ENCODE measurements at regions not wholly inside any gene's neighbourhood (a gene's known extent, or its start where the extent isn't known, plus 50 kb on each side); places are given as distances from the start of the nearest gene placed in this dataset.

- H3K9me2 ChIP-seq (ENCODE audit: insufficient read depth) = peaks cover 3% of the 10 kb centered on the region; the same call in 1 of the 2 replicates
- H3K27me3 ChIP-seq (replicated peaks; ENCODE audit: insufficient read depth) = no peaks in the 10 kb centered on the region
- in situ Hi-C loops (cut with MboI) = no loop called here
- H3K79me2 ChIP-seq (ENCODE audit: insufficient read depth) = no peaks in the 10 kb centered on the region
- H3F3A ChIP-seq (ENCODE audit: insufficient read depth) = no peaks in the 10 kb centered on the region
- TF ChIP-seq EZH2 (IDR thresholded peaks at IDR 0.05; ENCODE audit: insufficient read depth, poor library complexity, severe bottlenecking) (no peak), EZH2phosphoT487 (IDR thresholded peaks at IDR 0.05; ENCODE audit: insufficient read depth, low read depth) (no peak)
- peak overlapping the region; percentile 55 for H2AFZ ChIP-seq
- peak; percentile 35 for DNase-seq
- H3K4me1 ChIP-seq (ENCODE audit: insufficient read depth) = no peaks in the 10 kb centered on the region; the same call in 1 of the 2 replicates
- H3K9me3 ChIP-seq (ENCODE audit: low read depth) = peaks cover 4% of the 10 kb centered on the region
- WGBS, 2 experiments (ENCODE audit: low coverage in 1 of 2, low lambda C conversion rate in 2 of 2, missing lambda C conversion rate in 2 of 2) = 85 to 86% methylated on average over 2 of the region's 2 CpGs
- no peak overlapping the region for H3K27ac ChIP-seq
- H4K20me1 ChIP-seq (ENCODE audit: insufficient read depth) = no peaks in the 10 kb centered on the region
- 0 out of 2 replicates have a peak overlapping the region, but pooled peaks have one; percentile 27 for H3K9ac ChIP-seq
- peak overlapping the region; percentile 48 for H3K4me3 ChIP-seq
- H3K36me3 ChIP-seq (ENCODE audit: low read depth) = no peaks in the 10 kb centered on the region
- peak overlapping the region; percentile 60 for H3K4me2 ChIP-seq (ENCODE audit: unreplicated experiment)
Observed at GRCh38 chr6:119467488-119468081, 118.0 kb upstream of the MAN1A1 start.

- Histone ChIP-seq H3K9me3 (ENCODE audit: low read depth) (no peaks in the 10 kb centered on the region), H3K9ac (no peak overlapping the region), H3K27me3 (replicated peaks; ENCODE audit: insufficient read depth) (no peaks in the 10 kb centered on the region), H4K20me1 (ENCODE audit: insufficient read depth) (no peaks in the 10 kb centered on the region), H3K4me3 (no peak overlapping the region), H3F3A (ENCODE audit: insufficient read depth) (no peaks in the 10 kb centered on the region), H3K79me2 (ENCODE audit: insufficient read depth) (no peaks in the 10 kb centered on the region), H2AFZ (no peak overlapping the region), H3K27ac (no peak overlapping the region), H3K4me2 (ENCODE audit: unreplicated experiment) (no peak overlapping the region), H3K9me2 (ENCODE audit: insufficient read depth) (no peaks in the 10 kb centered on the region), H3K36me3 (ENCODE audit: low read depth) (no peaks in the 10 kb centered on the region), H3K4me1 (ENCODE audit: insufficient read depth) (no peaks in the 10 kb centered on the region; the same call in 1 of the 2 replicates)
- no peak for DNase-seq
- no peak for TF ChIP-seq EZH2 (IDR thresholded peaks at IDR 0.05; ENCODE audit: insufficient read depth, poor library complexity, severe bottlenecking)
- no peak for TF ChIP-seq EZH2phosphoT487 (IDR thresholded peaks at IDR 0.05; ENCODE audit: insufficient read depth, low read depth)
- WGBS, 2 experiments (ENCODE audit: low coverage in 1 of 2, low lambda C conversion rate in 2 of 2, missing lambda C conversion rate in 2 of 2) = 68 to 80% methylated on average over 2 of the region's 2 CpGs
- in situ Hi-C loops (cut with MboI) = no loop called here
Observed at GRCh38 chr6:119466226-119466625, 116.7 kb upstream of the MAN1A1 start.

- in situ Hi-C loops (cut with MboI) = no loop called here
- Histone ChIP-seq H3K36me3 (ENCODE audit: low read depth) (no peaks in the 10 kb centered on the region), H3K9me2 (ENCODE audit: insufficient read depth) (no peaks in the 10 kb centered on the region), H3K4me2 (ENCODE audit: unreplicated experiment) (no peak overlapping the region), H3K27me3 (replicated peaks; ENCODE audit: insufficient read depth) (no peaks in the 10 kb centered on the region), H4K20me1 (ENCODE audit: insufficient read depth) (no peaks in the 10 kb centered on the region), H3K9ac (no peak overlapping the region), H3K9me3 (ENCODE audit: low read depth) (no peaks in the 10 kb centered on the region), H2AFZ (no peak overlapping the region), H3K4me3 (no peak overlapping the region), H3K79me2 (ENCODE audit: insufficient read depth) (no peaks in the 10 kb centered on the region), H3K4me1 (ENCODE audit: insufficient read depth) (no peaks in the 10 kb centered on the region; the same call in 1 of the 2 replicates), H3K27ac (no peak overlapping the region), H3F3A (ENCODE audit: insufficient read depth) (no peaks in the 10 kb centered on the region)
- TF ChIP-seq EZH2 (IDR thresholded peaks at IDR 0.05; ENCODE audit: insufficient read depth, poor library complexity, severe bottlenecking) (no peak), EZH2phosphoT487 (IDR thresholded peaks at IDR 0.05; ENCODE audit: insufficient read depth, low read depth) (no peak)
- DNase-seq = no peak
- 92 to 94% methylated on average over 4 of the region's 4 CpGs for WGBS, 2 experiments (ENCODE audit: low coverage in 1 of 2, low lambda C conversion rate in 2 of 2, missing lambda C conversion rate in 2 of 2)
Observed at GRCh38 chr6:119463081-119463626, 113.6 kb upstream of the MAN1A1 start.

GRCh38 chr6:119461187-119461586 is 111.6 kb upstream of the MAN1A1 start:
- in situ Hi-C loops (cut with MboI) = no loop called here
- 50 to 88% methylated on average over 1 of the region's 1 CpG for WGBS, 2 experiments (ENCODE audit: low coverage in 1 of 2, low lambda C conversion rate in 2 of 2, missing lambda C conversion rate in 2 of 2)

More at GRCh38 chr6:119461187-119461586, 111.6 kb upstream of the MAN1A1 start:
- Histone ChIP-seq H3K4me3 (no peak overlapping the region), H4K20me1 (ENCODE audit: insufficient read depth) (no peaks in the 10 kb centered on the region), H3K4me1 (ENCODE audit: insufficient read depth) (no peaks in the 10 kb centered on the region), H3K9me3 (ENCODE audit: low read depth) (no peaks in the 10 kb centered on the region), H3K4me2 (ENCODE audit: unreplicated experiment) (no peak overlapping the region), H3K79me2 (ENCODE audit: insufficient read depth) (no peaks in the 10 kb centered on the region), H3F3A (ENCODE audit: insufficient read depth) (no peaks in the 10 kb centered on the region), H3K27ac (no peak overlapping the region), H3K9me2 (ENCODE audit: insufficient read depth) (no peaks in the 10 kb centered on the region), H3K36me3 (ENCODE audit: low read depth) (no peaks in the 10 kb centered on the region), H2AFZ (no peak overlapping the region), H3K27me3 (replicated peaks; ENCODE audit: insufficient read depth) (no peaks in the 10 kb centered on the region), H3K9ac (no peak overlapping the region)
- no peak for DNase-seq
- TF ChIP-seq EZH2 (IDR thresholded peaks at IDR 0.05; ENCODE audit: insufficient read depth, poor library complexity, severe bottlenecking) = no peak
